D721Med (cell line): ENCODE measurements at regions not wholly inside any gene's neighbourhood (a gene's known extent, or its start where the extent isn't known, plus 50 kb on each side); places are given as distances from the start of the nearest gene placed in this dataset.

ENCODE experiments used
- DNase-seq: peaks from one replicate; pipeline ENCODE4 v3.0.0; 2011; ENCODE audit warnings: low spot score; ENCODE audit not compliant: insufficient read length
- FAIRE-seq: peaks from 2 replicates; lab custom pipeline; 2011; peaks lifted over from hg19 to GRCh38; lab: Jason Lieb, UNC
- CTCF ChIP-seq: IDR thresholded peaks from 2 replicates; pipeline ENCODE4 v1.5.1; 2012; ENCODE audit warnings: mild to moderate bottlenecking, control low read depth; ENCODE audit not compliant: insufficient read depth; ENCODE audit errors: missing control alignments

GRCh38 chr11:21625982-21626381, 566.9 kb upstream of the ANO5 start:
- no peak for TF ChIP-seq CTCF
- no peak for FAIRE-seq
- DNase-seq, result no peak

DNA sequence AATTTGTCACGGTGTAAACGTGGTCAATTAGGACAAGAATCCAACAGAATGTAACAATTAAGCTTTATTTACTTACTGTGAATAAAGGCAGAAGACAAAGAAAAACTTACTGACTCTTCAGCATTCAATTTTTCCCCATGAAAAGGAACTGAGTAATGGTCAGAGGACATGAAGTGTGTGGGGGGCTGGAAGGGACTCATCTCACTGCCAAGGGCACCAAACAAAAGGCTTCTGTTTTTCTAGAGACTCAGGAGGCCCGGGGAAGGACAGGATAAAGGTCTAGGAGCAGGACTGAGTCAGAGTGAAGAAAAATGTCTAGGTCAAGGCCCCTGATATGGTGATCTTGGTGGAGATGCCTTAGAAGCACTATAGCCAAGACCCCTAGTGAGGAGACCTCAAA, 564.2 kb upstream of the ANO5 start:
- no peak for TF ChIP-seq CTCF
- no peak for FAIRE-seq

GRCh38 chr11:21630934-21631478, 561.9 kb upstream of the ANO5 start:
- no peak for TF ChIP-seq CTCF
- FAIRE-seq (no peak), DNase-seq (no peak)

More for the DNA sequence above, 564.2 kb upstream of the ANO5 start:
- DNase-seq, result no peak

DNA sequence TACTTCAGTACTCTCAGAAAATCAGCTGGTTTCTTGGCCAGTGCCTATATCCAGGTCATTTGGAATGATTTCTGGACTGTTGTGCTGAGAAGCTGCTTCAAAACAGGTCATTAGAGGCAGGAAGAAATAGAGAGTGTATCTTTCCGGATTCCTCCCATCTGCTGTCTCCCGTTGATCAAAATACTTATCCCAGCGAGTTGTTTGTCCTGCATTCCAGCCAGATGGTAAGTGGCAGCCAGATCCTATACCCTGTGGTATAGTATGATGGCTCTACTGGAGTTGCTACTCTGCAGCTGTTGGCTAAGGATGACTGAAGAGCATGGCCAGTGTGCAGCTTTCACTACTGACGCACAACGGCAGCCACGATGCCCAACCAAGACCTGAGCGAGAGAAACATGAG, 560.9 kb upstream of the ANO5 start:
- FAIRE-seq (no peak), DNase-seq (no peak)
- no peak for TF ChIP-seq CTCF

- DNase-seq (no peak), FAIRE-seq (no peak)
- no peak for TF ChIP-seq CTCF
These were observed 558.4 kb upstream of the ANO5 start for GRCh38 chr11:21634491-21634890.

- DNase-seq (no peak), FAIRE-seq (no peak)
- TF ChIP-seq CTCF, result no peak
These were observed 557.9 kb upstream of the ANO5 start for GRCh38 chr11:21634956-21635355.

GRCh38 chr11:21635394-21636145, 557.3 kb upstream of the ANO5 start:
- TF ChIP-seq CTCF, result no peak
- DNase-seq (no peak), FAIRE-seq (no peak)
